ENCODE measurements at regions not wholly inside any gene's neighbourhood (a gene's known extent, or its start where the extent isn't known, plus 50 kb on each side); places are given as distances from the start of the nearest gene placed in this dataset.

GRCh38 chr7:54141576-54141975, 400.6 kb upstream of the VSTM2A start:
- no peak for TF ChIP-seq POLR2AphosphoS5 (IDR thresholded peaks at IDR 0.05; ENCODE audit: low read depth, low read length)
- no peak for TF ChIP-seq POLR2A (IDR thresholded peaks at IDR 0.05; ENCODE audit: low read depth, low read length)
- TF ChIP-seq SPI1 (IDR thresholded peaks at IDR 0.05; ENCODE audit: low read depth, low read length) = no peak
